Suppressor macrophage treated with lipopolysaccharide for 4 hours (primary cell): ENCODE measurements at regions not wholly inside any gene's neighbourhood (a gene's known extent, or its start where the extent isn't known, plus 50 kb on each side); places are given as distances from the start of the nearest gene placed in this dataset.

Experiments
- DNase-seq: peaks from one replicate; pipeline ENCODE4 v3.0.0-alpha.2; 2020

- DNase-seq, result no peak
Measured at GRCh38 chr2:216920143-216920876, 60.4 kb upstream of the TNP1 start.

GRCh38 chr2:216918088-216918680 lies 58.3 kb upstream of the TNP1 start:
- no peak for DNase-seq

- DNase-seq, result no peak
Measured at GRCh38 chr2:216916956-216917650, 57.2 kb upstream of the TNP1 start.

- no peak for DNase-seq
Measured at GRCh38 chr2:216915557-216916150, 55.8 kb upstream of the TNP1 start.

GRCh38 chr2:216914491-216914890 lies 54.6 kb upstream of the TNP1 start:
- no peak for DNase-seq

GRCh38 chr2:216911886-216912285 lies 52.0 kb upstream of the TNP1 start:
- DNase-seq, result no peak

- DNase-seq, result no peak
Measured at GRCh38 chr2:216911008-216911407, 51.1 kb upstream of the TNP1 start.

- DNase-seq, result no peak
Measured at GRCh38 chr2:216909541-216910210, 49.8 kb upstream of the TNP1 start.
